Fibroblast of upper back skin (primary cell): ENCODE measurements at regions not wholly inside any gene's neighbourhood (a gene's known extent, or its start where the extent isn't known, plus 50 kb on each side); places are given as distances from the start of the nearest gene placed in this dataset.
A peak's percentile ranks its signal among the peaks of the same experiment; 100 is the strongest.

Experiments
- DNase-seq: peaks from one replicate; pipeline ENCODE4 v3.0.0-alpha.2; 2013

DNA sequence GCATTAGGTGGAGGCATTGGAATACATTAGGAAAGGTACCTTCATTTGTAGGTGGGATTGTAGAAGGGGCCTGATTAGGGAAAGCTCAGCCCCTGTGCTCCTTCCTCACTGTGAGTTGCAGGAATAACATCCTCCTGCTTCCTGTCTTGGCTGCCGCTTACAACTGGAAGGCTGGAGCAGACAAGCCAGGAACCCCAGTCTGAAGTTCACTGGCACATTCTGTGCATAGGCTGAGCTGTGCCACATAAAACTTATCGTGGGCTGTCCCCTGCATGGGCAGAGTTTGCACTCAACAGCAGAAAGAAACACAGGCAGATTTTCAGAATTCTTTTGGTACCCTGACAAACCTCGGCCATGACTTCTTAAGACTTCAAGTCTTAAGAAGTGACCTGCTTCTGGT lies 200.1 kb downstream of the SALL1 start:
- DNase-seq: no peak

DNA sequence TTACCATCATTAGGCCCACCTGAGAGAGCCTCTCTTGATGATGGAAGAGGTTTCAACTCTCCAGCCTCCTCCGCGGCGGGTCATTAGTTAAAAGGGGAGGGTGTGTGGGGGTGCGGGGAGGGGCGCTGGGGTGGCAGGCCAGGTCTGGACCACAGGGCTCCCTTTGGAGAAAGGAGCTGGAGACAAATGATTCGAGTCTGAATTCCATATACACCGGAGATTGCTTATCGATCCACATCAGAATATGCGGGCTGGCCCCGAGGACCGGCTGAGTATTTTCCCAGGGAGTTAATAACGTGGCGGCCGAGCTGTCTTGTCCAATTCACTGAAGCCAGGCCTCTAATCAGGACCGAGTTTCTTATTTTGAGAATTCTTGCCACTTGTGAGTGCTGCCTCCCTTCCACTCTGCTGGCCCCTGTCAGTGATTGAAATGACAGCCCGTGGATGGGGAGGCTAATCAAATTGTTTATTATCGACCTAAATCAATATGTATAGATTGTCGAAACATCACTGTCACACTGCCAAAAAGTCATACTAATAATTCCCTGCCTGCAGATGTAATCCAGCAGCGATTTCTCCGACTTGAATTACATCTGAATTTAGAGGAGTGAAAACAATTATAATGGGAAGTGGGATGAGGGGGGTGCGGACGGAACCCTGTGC lies 202.7 kb downstream of the SALL1 start:
- DNase-seq: no peak

DNA sequence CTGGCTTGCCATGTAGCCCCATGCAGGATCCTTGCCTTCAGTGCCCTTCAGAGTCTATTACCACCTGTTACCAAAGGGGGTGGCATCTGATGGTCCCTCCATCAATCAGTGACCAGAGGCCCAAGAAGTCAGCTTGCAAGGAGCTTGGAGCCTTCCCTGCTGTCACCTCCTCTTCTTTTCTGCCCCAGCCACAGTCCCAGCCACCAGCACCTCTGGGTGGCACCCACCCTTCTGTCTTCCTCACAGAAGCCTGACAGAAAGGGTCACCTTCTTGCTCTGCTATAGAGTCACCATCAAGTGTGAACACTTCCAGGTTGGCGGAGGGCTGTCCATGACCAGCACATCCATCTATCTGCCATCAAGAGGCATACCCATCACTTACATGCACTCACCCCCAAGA lies 203.2 kb downstream of the SALL1 start:
- no peak for DNase-seq

DNA sequence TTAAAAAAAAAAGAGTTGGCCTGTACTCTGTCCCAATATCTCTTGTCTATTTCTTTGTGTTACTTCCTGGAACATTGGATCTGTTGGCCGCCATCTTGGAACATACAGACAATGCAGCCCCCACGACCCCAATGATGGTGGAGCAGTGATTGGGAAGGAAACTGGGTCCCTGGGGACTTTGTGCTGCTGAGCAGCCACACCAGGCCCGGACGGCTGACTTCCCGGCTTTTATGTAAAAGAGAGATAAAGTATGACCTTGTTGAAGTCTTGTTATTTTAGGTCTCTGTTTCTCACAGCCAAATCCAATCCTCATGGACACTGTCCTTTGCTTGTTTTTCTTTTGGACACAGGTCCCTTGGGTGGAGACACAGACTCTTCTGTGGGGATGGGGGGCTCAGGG lies 204.5 kb downstream of the SALL1 start:
- no peak for DNase-seq

DNA sequence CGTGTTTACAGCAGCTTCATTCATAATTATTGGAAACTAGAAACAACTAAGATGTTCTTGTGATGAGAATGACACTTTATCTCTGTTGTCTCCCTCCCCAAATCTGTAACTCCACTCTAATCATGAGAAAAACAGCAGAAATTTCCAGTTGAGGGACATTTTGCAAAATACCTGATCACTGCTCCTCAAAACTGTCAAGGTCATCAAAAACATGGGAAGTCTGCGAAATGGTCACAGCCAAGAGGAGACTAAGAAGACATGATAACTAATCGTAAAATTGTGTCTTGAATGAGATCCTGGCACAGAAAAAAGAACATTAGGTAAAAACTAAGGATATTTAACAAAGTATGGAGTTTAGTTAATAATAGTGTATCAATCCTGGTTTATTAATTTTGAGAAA lies 204.2 kb downstream of the CYLD start:
- no peak for DNase-seq

DNA sequence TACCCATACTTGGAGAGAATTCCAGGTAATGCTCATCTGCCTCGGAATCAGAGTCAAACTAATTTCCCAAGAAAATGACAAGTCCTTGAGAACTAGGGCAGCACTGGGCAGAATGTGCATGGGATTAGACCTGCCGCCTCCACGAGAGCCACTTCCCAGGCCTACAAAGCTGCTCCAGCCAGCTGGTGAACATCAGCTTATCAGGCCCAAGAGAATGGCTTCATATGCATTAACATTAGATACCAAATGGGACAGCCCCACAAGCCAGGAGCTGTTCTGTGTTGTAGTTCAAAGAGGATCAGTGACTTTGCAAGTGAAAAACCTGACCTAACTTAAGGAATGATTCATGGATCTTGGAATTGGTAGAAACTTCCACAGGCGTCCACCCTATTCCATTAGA lies 203.3 kb downstream of the CYLD start:
- DNase-seq: no peak

GRCh38 chr16:50944436-50944835 lies 202.6 kb downstream of the CYLD start:
- no peak for DNase-seq

- no peak for DNase-seq
These were observed 202.1 kb downstream of the CYLD start for GRCh38 chr16:50944033-50944432.

DNA sequence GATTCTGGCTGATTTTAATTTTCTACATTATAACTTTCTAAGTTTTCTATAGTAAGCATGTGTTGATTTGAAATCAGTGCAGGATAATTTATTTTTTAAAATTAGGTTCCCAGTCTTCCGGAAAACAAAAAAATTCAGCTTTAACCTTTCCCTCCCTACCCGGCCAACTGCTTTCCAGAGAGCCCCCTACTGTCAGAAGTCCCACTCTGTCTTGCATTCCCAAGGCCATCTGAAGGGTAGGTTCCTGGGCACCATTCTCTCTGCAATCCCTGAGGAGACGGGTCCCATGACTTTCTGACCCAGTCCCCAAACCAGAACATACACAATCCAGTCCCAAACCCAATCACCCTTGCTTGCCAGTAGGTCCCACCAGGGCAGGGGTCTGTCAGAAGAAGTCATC lies 200.3 kb downstream of the CYLD start:
- no peak for DNase-seq

DNA sequence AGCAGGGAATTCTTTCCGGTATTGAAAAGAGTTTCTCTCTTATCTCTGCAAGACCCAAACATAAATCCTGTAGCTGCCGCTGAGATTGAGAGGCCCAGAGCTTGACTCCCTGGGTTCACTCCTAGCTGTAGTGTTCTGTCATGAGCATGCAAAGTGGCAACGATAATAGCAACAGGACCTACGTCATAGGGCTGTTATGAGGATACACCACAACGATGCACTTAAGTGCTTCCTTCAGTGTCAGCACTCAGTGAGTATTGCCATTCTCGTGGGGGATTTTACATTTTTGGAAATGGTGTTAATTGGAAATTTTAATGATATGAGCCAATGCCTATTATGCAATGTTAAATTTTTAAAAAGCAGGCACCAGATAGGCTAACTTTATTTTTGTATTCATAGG lies 199.8 kb downstream of the CYLD start:
- no peak for DNase-seq

DNA sequence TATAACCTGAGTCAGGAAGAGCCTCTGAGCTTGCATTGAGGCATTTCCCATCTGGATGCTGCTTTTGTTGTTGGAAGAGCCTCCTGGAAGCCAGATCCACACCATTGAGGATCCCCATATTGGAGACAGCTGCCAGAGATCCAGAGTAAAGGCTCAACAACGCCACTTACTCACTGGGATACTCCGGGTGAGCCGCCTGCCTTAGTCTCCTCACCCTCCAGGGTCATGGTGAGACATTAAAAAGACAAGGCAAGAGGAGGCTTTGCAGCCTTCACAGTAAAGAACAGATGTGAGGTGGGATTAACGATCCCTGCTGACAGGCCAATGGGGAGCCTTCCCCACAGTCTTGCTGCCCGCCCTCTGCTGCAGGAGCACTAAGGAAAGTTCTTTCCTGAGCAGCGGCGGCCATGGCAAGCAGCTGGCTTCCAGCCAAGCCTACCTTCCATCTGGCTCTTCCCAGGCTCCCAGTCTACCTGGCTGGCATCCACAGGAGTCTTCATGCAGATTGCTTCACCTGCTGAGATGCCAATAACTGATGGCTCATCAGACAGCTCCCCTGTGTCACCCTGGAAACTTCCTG lies 198.5 kb downstream of the CYLD start:
- DNase-seq: no peak

- DNase-seq: no peak
These were observed 197.5 kb downstream of the CYLD start for GRCh38 chr16:50939356-50939755.

DNA sequence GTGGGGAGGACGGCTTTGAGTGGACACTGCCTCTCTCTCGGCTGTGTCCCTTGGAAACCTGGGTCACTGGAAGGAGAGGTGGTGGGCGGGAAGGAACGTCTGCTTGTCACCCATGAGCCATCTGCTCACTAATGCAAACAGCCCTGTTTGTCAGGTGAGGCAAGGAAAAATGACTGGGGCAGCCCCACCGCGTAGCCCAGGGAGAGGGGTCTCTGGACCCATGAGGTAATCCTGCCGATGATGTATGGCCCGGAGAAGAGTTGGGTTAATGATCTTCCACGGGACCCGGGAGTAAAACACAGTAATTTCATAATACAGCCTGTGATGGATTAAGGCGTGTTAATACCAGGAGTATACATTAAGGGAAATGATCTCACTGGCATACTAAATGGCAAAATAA lies 197.0 kb downstream of the CYLD start:
- DNase-seq: no peak

DNA sequence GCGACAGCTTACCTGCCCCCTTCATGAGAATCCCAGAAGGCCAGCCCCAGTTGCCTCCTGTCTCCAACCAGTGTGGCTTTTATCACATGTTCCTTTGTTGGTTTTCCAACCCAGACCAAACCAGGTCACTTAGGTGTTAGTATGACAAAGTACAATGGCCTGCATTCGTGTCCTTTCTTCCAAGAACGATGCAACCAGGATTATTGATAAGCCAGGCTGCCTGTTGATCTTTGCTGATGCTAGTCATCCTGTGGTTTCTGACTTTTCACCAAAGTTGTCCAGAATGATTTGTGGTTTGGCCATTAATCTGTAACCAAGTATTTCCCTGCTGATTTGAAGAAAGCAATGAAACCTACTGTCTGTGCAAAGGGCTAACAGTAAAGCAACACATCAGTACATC lies 191.4 kb downstream of the CYLD start:
- DNase-seq: no peak

DNA sequence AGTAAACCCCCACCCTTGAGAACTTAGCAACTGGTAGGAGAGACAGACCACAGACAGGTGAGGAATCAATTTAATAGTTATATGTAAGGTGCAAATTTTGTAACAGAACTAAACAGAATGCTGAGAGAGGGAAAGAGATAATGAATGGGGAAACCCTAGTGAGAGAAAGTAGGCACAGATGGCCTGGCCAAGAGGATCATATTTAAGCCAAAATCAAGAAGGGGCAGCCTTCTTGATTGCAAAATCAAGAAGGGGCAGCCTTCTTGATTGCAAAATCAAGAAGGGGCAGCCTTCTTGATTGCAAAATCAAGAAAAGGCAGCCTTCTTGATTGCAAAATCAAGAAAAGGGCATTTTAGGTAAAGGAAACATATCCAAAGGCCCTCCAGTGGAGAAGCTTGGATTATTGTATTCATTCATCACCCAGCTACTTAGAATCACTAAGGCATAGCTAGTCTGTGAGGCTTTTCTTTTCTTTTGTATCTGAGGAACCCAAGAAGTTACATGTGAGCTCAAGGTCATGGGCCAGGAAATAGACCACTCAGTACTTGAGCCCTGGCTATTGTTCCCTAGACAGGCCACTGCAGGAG lies 190.6 kb downstream of the CYLD start:
- no peak for DNase-seq

- DNase-seq: no peak
These were observed 186.2 kb downstream of the CYLD start for GRCh38 chr16:50928065-50928464.

DNA sequence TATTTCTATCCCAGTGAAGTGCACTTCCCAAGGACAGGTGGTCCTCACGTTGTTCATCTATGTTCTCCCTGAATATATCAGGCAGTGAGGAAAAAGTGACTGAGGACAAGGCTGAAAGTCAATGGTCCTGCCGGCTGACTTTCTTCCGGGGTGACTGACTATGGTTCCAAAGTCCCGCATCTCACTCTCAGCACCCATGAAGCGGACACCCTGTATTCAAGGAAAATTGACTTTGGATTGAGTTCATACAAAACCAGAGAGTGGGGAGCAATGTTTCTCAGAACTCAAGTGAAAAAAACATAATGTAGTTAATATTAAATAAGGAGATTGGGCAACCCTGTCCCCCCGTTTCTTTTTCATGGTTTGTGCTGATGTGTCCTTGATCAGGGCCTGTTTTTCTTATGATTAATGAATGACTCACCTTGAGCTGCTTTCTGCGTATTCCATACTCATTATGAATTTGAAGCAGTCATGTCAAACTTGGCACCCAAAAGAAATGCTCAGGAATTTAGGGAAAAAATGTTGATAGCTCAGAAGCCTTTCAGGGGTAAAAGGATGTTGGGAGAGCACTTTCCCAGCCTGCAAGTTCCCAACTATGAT lies 184.0 kb downstream of the CYLD start:
- DNase-seq: peak; percentile 35

- no peak for DNase-seq
These were observed 183.1 kb downstream of the CYLD start for GRCh38 chr16:50924759-50925545.

DNA sequence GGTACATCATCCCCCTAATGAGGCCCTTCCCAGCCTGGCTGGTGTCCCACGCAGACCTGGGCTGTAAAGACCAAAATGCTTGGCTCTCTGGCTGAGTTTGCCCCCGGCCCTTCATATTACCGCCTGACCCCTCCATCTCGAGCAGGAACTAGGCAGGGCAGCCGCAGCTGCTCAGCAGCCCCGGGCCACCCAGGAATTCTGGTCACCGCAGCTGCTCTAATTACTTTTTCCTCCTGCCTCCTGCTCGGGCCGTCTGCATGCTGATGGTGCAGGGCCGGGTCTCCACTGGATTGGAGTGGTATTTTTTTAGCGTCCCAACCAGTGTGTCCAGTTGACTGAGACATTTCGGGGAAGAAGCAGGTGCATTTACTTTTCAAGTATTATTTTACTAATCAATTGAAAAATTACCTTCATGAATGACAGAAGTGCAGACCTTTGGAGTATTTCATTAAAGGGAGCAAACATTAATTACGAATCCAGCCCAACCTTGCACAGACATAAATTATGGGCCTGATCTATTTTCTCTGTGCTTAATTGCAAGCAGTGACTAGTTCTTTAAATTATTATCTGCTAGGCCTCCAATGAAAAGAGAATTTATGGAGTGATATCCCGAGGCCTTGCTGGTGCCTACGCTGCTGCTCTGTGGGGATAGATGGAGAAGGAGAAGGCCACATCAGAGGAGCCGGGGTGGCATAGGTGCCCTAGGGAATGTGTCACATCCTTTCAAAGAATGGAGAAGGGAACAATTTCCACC lies 176.2 kb downstream of the CYLD start:
- no peak for DNase-seq

DNA sequence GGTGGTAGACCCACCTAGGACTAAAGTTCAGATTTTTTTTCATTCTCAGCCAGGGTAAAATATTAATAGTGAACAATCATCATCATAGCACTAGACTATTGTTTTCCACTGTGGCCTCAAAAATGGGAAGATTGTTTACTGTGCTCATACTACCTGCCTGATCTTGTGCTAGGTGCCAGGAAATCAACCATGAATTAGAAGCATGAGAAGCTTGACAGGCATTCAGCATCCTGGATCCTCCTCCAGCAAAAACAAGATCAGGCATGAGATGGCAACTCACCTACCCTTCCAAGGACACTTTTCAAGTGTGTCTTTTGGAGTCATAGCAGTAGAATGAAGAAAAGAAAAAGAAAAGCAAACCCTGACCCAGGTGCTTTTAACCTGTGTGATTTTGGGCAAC lies 174.2 kb downstream of the CYLD start:
- DNase-seq: no peak

GRCh38 chr16:50915120-50915519 lies 173.2 kb downstream of the CYLD start:
- no peak for DNase-seq

DNA sequence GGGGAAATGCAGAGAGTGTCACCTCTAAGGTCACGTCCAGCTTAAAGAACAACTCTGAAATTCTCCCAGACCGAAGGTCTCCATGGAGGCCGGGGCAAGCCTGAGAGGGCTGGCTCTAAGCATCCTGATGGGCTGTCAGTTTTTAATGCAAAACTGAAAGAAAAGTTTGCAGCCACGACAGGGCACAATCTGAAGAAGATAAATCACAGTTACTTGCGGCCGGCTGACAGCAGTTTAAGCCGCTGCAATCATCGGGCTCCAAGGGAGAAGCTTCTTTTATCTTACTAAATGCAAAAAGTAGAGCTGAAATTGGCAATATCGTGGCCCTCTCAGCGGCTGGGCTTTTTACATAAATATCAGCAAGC lies 168.8 kb downstream of the CYLD start:
- no peak for DNase-seq
